ENCODE measurements at regions not wholly inside any gene's neighbourhood (a gene's known extent, or its start where the extent isn't known, plus 50 kb on each side); places are given as distances from the start of the nearest gene placed in this dataset.

- TF ChIP-seq, protein P1, sequence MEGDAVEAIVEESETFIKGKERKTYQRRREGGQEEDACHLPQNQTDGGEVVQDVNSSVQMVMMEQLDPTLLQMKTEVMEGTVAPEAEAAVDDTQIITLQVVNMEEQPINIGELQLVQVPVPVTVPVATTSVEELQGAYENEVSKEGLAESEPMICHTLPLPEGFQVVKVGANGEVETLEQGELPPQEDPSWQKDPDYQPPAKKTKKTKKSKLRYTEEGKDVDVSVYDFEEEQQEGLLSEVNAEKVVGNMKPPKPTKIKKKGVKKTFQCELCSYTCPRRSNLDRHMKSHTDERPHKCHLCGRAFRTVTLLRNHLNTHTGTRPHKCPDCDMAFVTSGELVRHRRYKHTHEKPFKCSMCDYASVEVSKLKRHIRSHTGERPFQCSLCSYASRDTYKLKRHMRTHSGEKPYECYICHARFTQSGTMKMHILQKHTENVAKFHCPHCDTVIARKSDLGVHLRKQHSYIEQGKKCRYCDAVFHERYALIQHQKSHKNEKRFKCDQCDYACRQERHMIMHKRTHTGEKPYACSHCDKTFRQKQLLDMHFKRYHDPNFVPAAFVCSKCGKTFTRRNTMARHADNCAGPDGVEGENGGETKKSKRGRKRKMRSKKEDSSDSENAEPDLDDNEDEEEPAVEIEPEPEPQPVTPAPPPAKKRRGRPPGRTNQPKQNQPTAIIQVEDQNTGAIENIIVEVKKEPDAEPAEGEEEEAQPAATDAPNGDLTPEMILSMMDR (conservative IDR thresholded peaks at IDR 0.05; ENCODE audit: low read length) = no peak
- no peak for TF ChIP-seq EZH2phosphoT487 (IDR thresholded peaks at IDR 0.05; ENCODE audit: borderline replicate concordance)
Observed at GRCh38 chr2:220787251-220787650, 784.9 kb downstream of the EPHA4 start.

Measured in Loucy (cell line).